Panc1 (cell line): ENCODE measurements at regions not wholly inside any gene's neighbourhood (a gene's known extent, or its start where the extent isn't known, plus 50 kb on each side); places are given as distances from the start of the nearest gene placed in this dataset.

Experiments used
- ATAC-seq: fragments of 200-7000 bp; cut with Tn5 transposase; 2 replicates; pipeline ENCODE4 v1.9.1; 2020; ENCODE audit warnings: mild to moderate bottlenecking, moderate library complexity
- BruUV-seq: library from RNA; stranded (reverse); fragments of 400-500 nt; replicated peaks from 2 replicates; lab custom pipeline; 2021; lab: Mats Ljungman, UMichigan
- CTCF ChIA-PET: fragments of 300-600 bp; sonication (Branson Sonifier 250); formaldehyde crosslinking; loops from one replicate; lab custom pipeline; 2022; ENCODE audit warnings: antibody characterized with exemption; lab: Charles Lee
- POLR2A ChIA-PET: fragments of 300-600 bp; sonication (Branson Sonifier 250); formaldehyde crosslinking; loops from one replicate; lab custom pipeline; 2022; ENCODE audit warnings: antibody characterized with exemption; lab: Charles Lee
- DNase-seq: peaks from one replicate; pipeline ENCODE4 v3.0.0-alpha.2; 2010; ENCODE audit warnings: low read depth, low spot score
- H3K27ac ChIP-seq: 2 replicates; pipeline ENCODE4 v1.5.1; 2011; ENCODE audit warnings: mild to moderate bottlenecking, low read length, inconsistent platforms
- H3K27me3 ChIP-seq: fragments of 200-500 bp; sonication (Bioruptor generic); 2 replicates; pipeline ENCODE4 v1.6.0; 2014; ENCODE audit warnings: low read length, inconsistent platforms; ENCODE audit not compliant: control insufficient read depth, insufficient read depth
- H3K36me3 ChIP-seq: fragments of 200-500 bp; sonication (Bioruptor generic); 2 replicates; pipeline ENCODE4 v1.5.1; 2014; ENCODE audit warnings: inconsistent platforms, mild to moderate bottlenecking, low read length, moderate library complexity; ENCODE audit not compliant: control insufficient read depth, insufficient read depth
- H3K4me1 ChIP-seq: 2 replicates; pipeline ENCODE4 v1.5.1; 2011; ENCODE audit warnings: inconsistent platforms, mild to moderate bottlenecking, low read length, moderate library complexity; ENCODE audit not compliant: control insufficient read depth, insufficient read depth
- H3K4me3 ChIP-seq, 2 experiments: 2 replicates each; pipeline ENCODE4 v1.5.1; 2011 to 2012; ENCODE audit warnings: low read depth in 2 of 2, low read length in 2 of 2, mild to moderate bottlenecking in 2 of 2, inconsistent platforms in 1 of 2, moderate library complexity in 1 of 2
- H3K9me3 ChIP-seq: fragments of 200-500 bp; sonication (Bioruptor generic); 2 replicates; pipeline ENCODE4 v1.5.1; 2014; ENCODE audit warnings: low read depth, mild to moderate bottlenecking, inconsistent platforms, low read length, moderate library complexity; ENCODE audit not compliant: control insufficient read depth, insufficient read depth
- POLR2AphosphoS5 ChIP-seq: IDR thresholded peaks from 2 replicates; pipeline ENCODE4 v1.6.1; 2012; ENCODE audit warnings: mild to moderate bottlenecking, low read depth, low read length, moderate library complexity
- REST ChIP-seq, 2 experiments: IDR thresholded peaks; 2 replicates each; pipeline ENCODE4 v1.6.1; 2011 to 2012; ENCODE audit warnings: low read depth in 2 of 2, control low read depth in 1 of 2, low read length in 1 of 2, mild to moderate bottlenecking in 1 of 2, moderate library complexity in 1 of 2; ENCODE audit not compliant: insufficient read depth in 1 of 2
- SIN3A ChIP-seq: IDR thresholded peaks from 2 replicates; pipeline ENCODE4 v1.6.1; 2012; ENCODE audit warnings: low read depth, mild to moderate bottlenecking, low read length, moderate library complexity, borderline replicate concordance; ENCODE audit not compliant: insufficient read depth
- TCF7L2 ChIP-seq: IDR thresholded peaks from 2 replicates; pipeline ENCODE4 v1.6.1; 2011; ENCODE audit warnings: mild to moderate bottlenecking, low read depth, low read length, inconsistent platforms
- in situ Hi-C: cut with HindIII; loops from 2 replicates; pipeline ENCODE4 v1.10.0; 2016; ENCODE audit warnings: low sequenced_read_pairs, low pct_unique_long_range_greater_than_20kb
- intact Hi-C: fragments of 100-400 bp; cut with micrococcal nuclease; formaldehyde crosslinking; loops from one replicate; pipeline ENCODE4 v1.10.0; 2022; ENCODE audit not compliant: unreplicated experiment
- TF ChIP-seq, protein P1 (sequence below): fragments of 450-650 bp; IDR thresholded peaks from 2 replicates; pipeline ENCODE4 v1.5.1; 2017; ENCODE audit warnings: mild to moderate bottlenecking

GRCh38 chr1:48139275-48139674 lies 83.2 kb upstream of the SLC5A9 start:
- no peaks in the 10 kb centered on the region for H3K9me3 ChIP-seq
- ChIA-PET POLR2A (no interaction called here), CTCF (no interaction called here)
- ATAC-seq (no peak), DNase-seq (no peak)
- no TSS peak for BruUV-seq
- no peak overlapping the region for H3K4me3 ChIP-seq
- no peaks in the 10 kb centered on the region for H3K27me3 ChIP-seq
- TF ChIP-seq SIN3A (no peak), TCF7L2 (no peak), POLR2AphosphoS5 (no peak), REST (IDR thresholded peaks at IDR 0.05; ENCODE audit: insufficient read depth in 1 of 2, low read depth in 2 of 2, low read length in 1 of 2) (no peak)
- TF ChIP-seq, protein P1, sequence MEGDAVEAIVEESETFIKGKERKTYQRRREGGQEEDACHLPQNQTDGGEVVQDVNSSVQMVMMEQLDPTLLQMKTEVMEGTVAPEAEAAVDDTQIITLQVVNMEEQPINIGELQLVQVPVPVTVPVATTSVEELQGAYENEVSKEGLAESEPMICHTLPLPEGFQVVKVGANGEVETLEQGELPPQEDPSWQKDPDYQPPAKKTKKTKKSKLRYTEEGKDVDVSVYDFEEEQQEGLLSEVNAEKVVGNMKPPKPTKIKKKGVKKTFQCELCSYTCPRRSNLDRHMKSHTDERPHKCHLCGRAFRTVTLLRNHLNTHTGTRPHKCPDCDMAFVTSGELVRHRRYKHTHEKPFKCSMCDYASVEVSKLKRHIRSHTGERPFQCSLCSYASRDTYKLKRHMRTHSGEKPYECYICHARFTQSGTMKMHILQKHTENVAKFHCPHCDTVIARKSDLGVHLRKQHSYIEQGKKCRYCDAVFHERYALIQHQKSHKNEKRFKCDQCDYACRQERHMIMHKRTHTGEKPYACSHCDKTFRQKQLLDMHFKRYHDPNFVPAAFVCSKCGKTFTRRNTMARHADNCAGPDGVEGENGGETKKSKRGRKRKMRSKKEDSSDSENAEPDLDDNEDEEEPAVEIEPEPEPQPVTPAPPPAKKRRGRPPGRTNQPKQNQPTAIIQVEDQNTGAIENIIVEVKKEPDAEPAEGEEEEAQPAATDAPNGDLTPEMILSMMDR, result no peak
- H3K36me3 ChIP-seq, result no peaks in the 10 kb centered on the region
- H3K4me1 ChIP-seq, result no peaks in the 10 kb centered on the region
- in situ Hi-C loops, result no loop called here
- no peak overlapping the region for H3K27ac ChIP-seq
- intact Hi-C loops, result no loop called here

DNA sequence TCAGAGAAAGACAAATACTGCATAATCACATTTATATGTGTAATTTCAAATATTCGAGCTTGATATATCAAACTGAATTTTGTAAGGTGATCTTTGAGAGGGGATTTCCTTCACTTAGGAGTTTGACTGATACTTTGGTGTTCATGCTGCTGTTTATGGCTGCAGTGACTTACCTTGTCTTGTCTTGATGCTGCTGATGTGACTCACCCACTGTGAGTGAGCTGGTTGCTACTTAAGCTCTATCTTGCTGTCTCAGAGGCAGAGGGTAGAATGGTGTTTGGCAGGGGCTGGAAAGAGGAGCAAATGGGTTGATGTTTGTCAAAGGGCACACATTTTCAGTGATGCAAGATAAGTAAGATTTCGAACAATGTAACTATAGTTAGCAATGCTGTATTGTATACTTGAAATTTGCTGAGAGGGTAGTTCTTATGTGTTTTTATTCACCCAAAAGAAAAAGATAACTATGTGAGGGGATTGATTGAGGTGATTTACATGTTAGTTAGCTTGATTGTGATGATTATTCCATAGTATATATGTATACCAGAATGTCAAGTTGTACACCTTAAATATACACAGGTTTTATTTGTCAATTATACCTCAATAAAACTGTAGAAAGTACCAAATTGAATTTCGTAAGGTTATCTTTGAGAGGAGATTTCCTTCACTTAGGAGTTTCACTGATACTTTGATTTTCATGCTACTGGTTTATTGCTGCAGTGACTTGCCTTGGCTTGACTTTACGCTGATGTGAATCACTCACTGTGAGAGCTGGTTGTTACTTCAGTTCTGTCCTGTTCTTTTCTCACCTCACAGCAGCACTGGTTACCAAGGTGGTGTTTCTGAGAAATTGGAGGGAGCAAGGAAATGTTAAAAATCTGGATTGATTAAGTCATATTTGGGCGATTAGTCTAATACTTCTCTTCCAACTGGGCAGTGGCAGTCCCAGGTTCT lies 94.5 kb upstream of the SLC5A9 start:
- TF ChIP-seq TCF7L2 (no peak), POLR2AphosphoS5 (no peak), REST (IDR thresholded peaks at IDR 0.05; ENCODE audit: insufficient read depth in 1 of 2, low read depth in 2 of 2, low read length in 1 of 2) (no peak), SIN3A (no peak)
- TF ChIP-seq, protein P1, result no peak
- intact Hi-C loops (no loop called here), in situ Hi-C loops (no loop called here)
- BruUV-seq, result no TSS peak
- Histone ChIP-seq H3K4me3 (no peak overlapping the region), H3K27ac (no peak overlapping the region), H3K27me3 (no peaks in the 10 kb centered on the region), H3K9me3 (no peaks in the 10 kb centered on the region), H3K4me1 (no peaks in the 10 kb centered on the region), H3K36me3 (no peaks in the 10 kb centered on the region)
- CTCF ChIA-PET, result no interaction called here
- DNase-seq (no peak), ATAC-seq (no peak)
- POLR2A ChIA-PET, result no interaction called here
